Common myeloid progenitor, CD34-positive (primary cell): ENCODE measurements at regions not wholly inside any gene's neighbourhood (a gene's known extent, or its start where the extent isn't known, plus 50 kb on each side); places are given as distances from the start of the nearest gene placed in this dataset.

Experiments used
- CTCF ChIA-PET: fragments of 350-600 bp; sonication (Branson Sonifier 250); formaldehyde crosslinking; loops from one replicate; lab custom pipeline; 2021; ENCODE audit warnings: antibody characterized with exemption; lab: Charles Lee
- POLR2A ChIA-PET: fragments of 350-600 bp; sonication (Branson Sonifier 250); formaldehyde crosslinking; loops from one replicate; lab custom pipeline; 2021; ENCODE audit warnings: antibody characterized with exemption; lab: Charles Lee
- DNase-seq, 3 donors: peaks; one replicate each; pipeline versions ENCODE4 v3.0.0 to v3.0.0-alpha.2; 2013
- H3K27ac ChIP-seq, 2 experiments: 1 replicate in 1 of 2; 2 replicates in 1 of 2; pipeline ENCODE4 v1.7.0; 2013; ENCODE audit warnings: inconsistent platforms in 2 of 2, low read length in 2 of 2, mild to moderate bottlenecking in 2 of 2, low read depth in 1 of 2, moderate library complexity in 1 of 2; ENCODE audit not compliant: severe bottlenecking in 2 of 2, insufficient read depth in 1 of 2, poor library complexity in 1 of 2
- H3K27me3 ChIP-seq, 5 experiments: replicated peaks in 2 of 5; 1 replicate in 3 of 5; 2 replicates in 2 of 5; pipeline versions ENCODE4 v1.6.1 to v1.7.0; 2013; ENCODE audit warnings: low read length in 4 of 5, mild to moderate bottlenecking in 2 of 5, moderate library complexity in 2 of 5, inconsistent platforms in 1 of 5; ENCODE audit not compliant: insufficient read depth in 5 of 5, control insufficient read depth in 4 of 5
- H3K36me3 ChIP-seq, 4 experiments: 1 replicate in 2 of 4; 2 replicates in 2 of 4; pipeline versions ENCODE4 v1.6.1 to v1.7.0; 2013; ENCODE audit warnings: low read length in 3 of 4, control low read depth in 1 of 4, mild to moderate bottlenecking in 1 of 4; ENCODE audit not compliant: control insufficient read depth in 4 of 4, insufficient read depth in 4 of 4
- H3K4me1 ChIP-seq, 4 experiments: 1 replicate in 3 of 4; 2 replicates in 1 of 4; pipeline versions ENCODE4 v1.6.1 to v1.7.1; 2013; ENCODE audit warnings: low read length in 3 of 4, mild to moderate bottlenecking in 3 of 4, control low read depth in 1 of 4, inconsistent platforms in 1 of 4, moderate library complexity in 1 of 4; ENCODE audit not compliant: control insufficient read depth in 4 of 4, insufficient read depth in 4 of 4; ENCODE audit errors: control extremely low read depth in 1 of 4
- H3K4me3 ChIP-seq, 7 experiments: 1 replicate in 4 of 7; 2 replicates in 3 of 7; pipeline versions ENCODE4 v1.5.1 to v1.7.0; 2013; ENCODE audit warnings: mild to moderate bottlenecking in 7 of 7, low read length in 6 of 7, moderate library complexity in 6 of 7, inconsistent platforms in 2 of 7, low read depth in 2 of 7, control low read depth in 1 of 7; ENCODE audit not compliant: insufficient read depth in 4 of 7, control insufficient read depth in 1 of 7; ENCODE audit errors: extremely low read depth in 1 of 7
- H3K9me3 ChIP-seq, 5 experiments: 1 replicate in 4 of 5; 2 replicates in 1 of 5; pipeline versions ENCODE4 v1.6.1 to v1.7.1; 2013; ENCODE audit warnings: low read length in 4 of 5, mild to moderate bottlenecking in 2 of 5, inconsistent platforms in 1 of 5, low read depth in 1 of 5, moderate library complexity in 1 of 5; ENCODE audit not compliant: control insufficient read depth in 4 of 5, insufficient read depth in 2 of 5; ENCODE audit errors: control extremely low read depth in 1 of 5
- WGBS: methylation state at CpG from one replicate; pipeline ENCODE4 v1.1.5; 2013; ENCODE audit not compliant: insufficient coverage; 5-methylcytosine and 5-hydroxymethylcytosine counted together

DNA sequence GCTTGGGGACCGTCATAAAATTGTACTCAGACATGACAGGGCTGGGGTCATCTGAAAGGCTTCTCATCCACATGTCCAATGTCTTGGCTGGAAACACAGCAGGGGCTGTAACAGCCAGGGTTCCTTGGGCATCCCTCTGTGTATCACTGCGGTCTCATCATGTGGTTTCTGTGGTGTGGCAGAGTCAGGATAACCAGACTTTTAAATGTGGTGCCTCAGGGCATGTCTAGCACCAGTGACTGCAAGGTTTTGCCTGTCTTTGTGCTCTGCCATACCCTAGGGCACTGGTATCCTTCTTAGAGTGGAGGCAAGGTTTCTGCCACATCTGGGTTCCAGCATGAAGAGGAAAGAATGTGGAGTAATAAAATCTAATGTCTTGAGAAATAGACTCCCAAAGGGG is 124.2 kb downstream of the PLEKHG1 start:
- 92% methylated on average over 2 of the region's 2 CpGs for WGBS
- no peaks in the 10 kb centered on the region for H3K9me3 ChIP-seq
- H3K4me1 ChIP-seq, result peaks cover 0 to 8% (median 0%) of the 10 kb centered on the region in 4 experiments
- H3K36me3 ChIP-seq, result no peaks in the 10 kb centered on the region
- H3K27me3 ChIP-seq, result no peaks in the 10 kb centered on the region
- H3K4me3 ChIP-seq, result no peak overlapping the region
- ChIA-PET POLR2A (no interaction called here), CTCF (interaction anchor here (0.9 kb wide), 1 partner anchor 26 kb away, joined by 3 read pairs; no protein-coding TSS in a partner anchor)
- DNase-seq, result no peak
- no peak overlapping the region for H3K27ac ChIP-seq

- H3K27me3 ChIP-seq, result no peaks in the 10 kb centered on the region
- H3K36me3 ChIP-seq, result no peaks in the 10 kb centered on the region
- no peak overlapping the region for H3K4me3 ChIP-seq
- ChIA-PET POLR2A (no interaction called here), CTCF (interaction anchor here (1.0 to 1.8 kb wide), 2 partner anchors 13 to 16 kb away, joined by 4 to 5 read pairs; no protein-coding TSS in a partner anchor)
- peaks cover 0 to 3% (median 0%) of the 10 kb centered on the region in 4 experiments for H3K4me1 ChIP-seq
- no peak overlapping the region for H3K27ac ChIP-seq
- H3K9me3 ChIP-seq, result no peaks in the 10 kb centered on the region
- no peak for DNase-seq
- no CpG with 5 or more reads among the region's 1 CpG for WGBS
Measured at GRCh38 chr6:150725795-150726194, 126.1 kb downstream of the PLEKHG1 start.

DNA sequence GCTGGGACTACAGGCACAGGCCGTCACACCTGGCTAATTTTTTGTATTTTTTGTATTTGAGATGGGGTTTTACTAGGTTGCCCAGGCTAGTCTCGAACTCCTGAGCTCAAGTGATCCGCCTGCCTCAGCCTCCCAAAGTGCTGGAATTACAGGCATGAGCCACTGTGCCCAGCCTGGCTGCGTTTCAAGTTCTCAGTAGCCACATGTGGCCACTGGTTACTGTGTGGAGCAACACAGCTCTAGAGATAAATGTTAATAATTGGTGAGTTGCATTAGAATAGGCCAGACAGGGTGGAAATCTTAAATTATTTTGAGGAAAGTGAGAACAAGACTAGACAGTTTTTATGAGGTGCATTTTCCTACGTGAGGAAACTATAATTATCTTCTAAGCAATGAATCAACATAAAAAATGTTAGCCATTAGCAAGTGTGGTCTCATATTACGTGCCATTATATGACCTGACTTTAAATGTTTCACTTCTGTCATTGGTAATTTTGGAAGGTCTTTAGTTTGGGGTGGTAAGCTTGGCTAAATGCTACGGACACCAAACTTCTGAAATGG is 129.6 kb downstream of the PLEKHG1 start:
- no peaks in the 10 kb centered on the region for H3K36me3 ChIP-seq
- WGBS, result 93% methylated on average over 3 of the region's 7 CpGs
- no peak overlapping the region for H3K27ac ChIP-seq
- CTCF ChIA-PET, result no interaction called here
- H3K4me1 ChIP-seq, result no peaks in the 10 kb centered on the region
- H3K9me3 ChIP-seq, result no peaks in the 10 kb centered on the region
- H3K27me3 ChIP-seq, result no peaks in the 10 kb centered on the region
- POLR2A ChIA-PET, result no interaction called here
- DNase-seq, result no peak
- H3K4me3 ChIP-seq, result no peak overlapping the region

DNA sequence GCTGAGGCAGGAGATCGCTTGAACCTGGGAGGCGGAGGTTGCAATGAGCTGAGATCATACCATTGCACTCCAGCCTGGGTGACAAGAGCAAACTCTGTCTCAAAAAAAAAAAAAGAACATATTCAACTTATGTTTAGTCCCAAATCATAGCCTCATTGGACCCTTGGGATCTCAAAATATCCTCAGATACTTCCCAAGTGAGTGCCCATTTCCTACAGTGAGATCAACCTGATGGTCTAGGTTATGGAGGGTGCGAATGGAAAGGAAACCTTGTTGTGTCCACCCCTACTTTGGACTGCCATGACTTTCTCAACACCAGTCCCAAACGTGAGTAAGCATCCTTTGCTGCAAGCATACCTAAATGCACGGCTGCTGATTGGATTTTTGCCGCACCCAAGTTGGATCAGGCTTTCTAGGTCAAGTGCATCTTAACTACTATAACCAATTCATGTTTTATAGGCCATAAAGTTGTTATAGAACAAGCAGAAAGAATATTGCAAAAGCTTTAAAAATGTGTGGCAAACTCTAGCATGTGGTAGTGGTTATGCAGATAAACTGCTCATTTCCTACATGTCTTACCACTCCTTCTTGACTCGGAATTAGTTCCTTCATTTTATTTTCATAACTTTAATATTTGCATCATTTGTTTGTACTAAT is 131.2 kb downstream of the PLEKHG1 start:
- ChIA-PET CTCF (interaction anchor here (1.4 kb wide), 1 partner anchor 11 kb away, joined by 5 read pairs; no protein-coding TSS in a partner anchor), POLR2A (no interaction called here)
- DNase-seq, result no peak
- Histone ChIP-seq H3K36me3 (no peaks in the 10 kb centered on the region), H3K4me3 (no peak overlapping the region), H3K4me1 (no peaks in the 10 kb centered on the region), H3K27me3 (no peaks in the 10 kb centered on the region), H3K9me3 (no peaks in the 10 kb centered on the region), H3K27ac (no peak overlapping the region)
- 100% methylated on average over 3 of the region's 7 CpGs for WGBS

DNA sequence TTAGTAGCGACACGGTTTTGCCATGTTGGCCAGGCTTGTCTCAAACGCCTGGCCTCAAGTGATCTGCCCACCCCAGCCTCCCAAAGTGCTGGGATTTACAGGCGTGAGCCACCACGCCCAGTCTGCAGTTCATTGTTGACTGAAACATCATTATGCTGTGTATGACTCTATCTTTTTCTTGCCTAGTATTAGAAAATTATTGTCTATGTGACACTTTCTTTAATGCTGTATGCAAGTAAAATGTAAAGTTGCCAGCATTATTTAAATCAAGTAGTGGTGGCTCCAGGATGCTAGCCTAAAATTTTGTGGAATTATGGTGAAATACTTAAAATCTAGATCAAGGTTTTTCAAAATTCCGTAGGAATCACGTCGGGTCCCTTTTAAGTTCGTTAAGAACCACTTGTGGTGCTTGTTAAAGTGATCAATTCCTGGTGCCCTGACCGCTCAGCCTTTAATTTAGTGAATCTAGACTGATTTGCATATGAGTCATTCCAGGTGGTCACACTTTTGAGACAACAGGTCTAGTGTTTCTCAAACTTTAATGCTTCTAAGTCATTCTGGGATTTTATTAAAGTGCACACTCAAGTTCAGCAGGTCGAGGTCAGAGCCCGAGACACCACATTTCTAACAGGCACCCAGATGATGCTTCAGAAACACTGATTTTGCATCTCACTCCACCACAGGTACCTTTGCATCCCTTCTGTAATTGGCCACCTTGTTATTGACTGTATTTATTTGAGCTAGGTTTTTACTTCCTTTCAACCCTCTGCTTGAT is 132.6 kb upstream of the MTHFD1L start:
- no peak for DNase-seq
- POLR2A ChIA-PET, result no interaction called here
- Histone ChIP-seq H3K4me3 (no peak overlapping the region), H3K27me3 (no peaks in the 10 kb centered on the region), H3K27ac (no peak overlapping the region), H3K9me3 (no peaks in the 10 kb centered on the region), H3K4me1 (no peaks in the 10 kb centered on the region), H3K36me3 (no peaks in the 10 kb centered on the region)
- CTCF ChIA-PET, result no interaction called here
- WGBS, result 95% methylated on average over 11 of the region's 12 CpGs

DNA sequence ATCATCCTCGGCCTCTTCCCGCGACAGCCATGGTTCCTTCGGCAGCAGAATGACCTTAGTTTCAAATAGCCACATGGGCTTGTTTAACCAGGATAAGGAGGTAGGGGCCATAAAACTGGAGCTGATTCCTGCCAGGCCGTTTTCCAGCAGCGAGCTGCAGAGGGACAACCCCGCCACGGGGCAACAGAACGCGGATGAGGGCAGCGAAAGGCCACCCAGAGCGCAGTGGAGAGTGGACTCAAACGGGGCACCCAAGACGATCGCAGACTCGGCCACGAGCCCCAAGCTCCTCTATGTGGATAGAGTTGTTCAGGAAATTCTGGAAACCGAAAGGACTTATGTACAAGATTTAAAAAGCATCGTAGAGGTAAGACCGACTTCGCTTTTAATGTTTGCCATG is 131.8 kb upstream of the MTHFD1L start:
- CTCF ChIA-PET, result interaction anchor here (1.3 to 1.6 kb wide), 2 partner anchors 9 to 316 kb away, joined by 4 to 6 read pairs; no protein-coding TSS in a partner anchor
- no peaks in the 10 kb centered on the region for H3K27me3 ChIP-seq
- no peaks in the 10 kb centered on the region for H3K9me3 ChIP-seq
- H3K27ac ChIP-seq, result no peak overlapping the region
- 97% methylated on average over 21 of the region's 21 CpGs for WGBS
- DNase-seq, result no peak
- POLR2A ChIA-PET, result no interaction called here
- no peaks in the 10 kb centered on the region for H3K4me1 ChIP-seq
- H3K36me3 ChIP-seq, result no peaks in the 10 kb centered on the region
- no peak overlapping the region for H3K4me3 ChIP-seq

DNA sequence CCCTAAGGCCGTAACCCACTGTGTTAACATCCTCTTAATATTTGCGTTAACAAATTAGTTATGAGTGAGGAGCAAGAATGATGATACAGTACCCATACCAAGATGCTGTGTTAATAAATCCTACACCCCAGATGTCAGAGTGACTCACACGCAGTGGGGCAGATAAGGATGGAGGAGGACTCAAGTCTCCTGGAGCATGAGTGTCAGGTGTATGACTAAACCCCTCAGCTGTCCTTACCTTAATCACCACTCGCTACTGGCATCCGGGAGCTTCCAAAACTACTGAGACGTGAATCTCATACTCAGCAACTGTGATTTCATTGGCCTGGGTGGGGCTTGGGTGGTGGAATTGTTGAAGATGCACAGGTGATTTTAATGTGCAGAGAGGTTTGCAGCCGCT is 131.3 kb upstream of the MTHFD1L start:
- Histone ChIP-seq H3K27ac (no peak overlapping the region), H3K4me3 (no peak overlapping the region)
- WGBS, result 100% methylated on average over 5 of the region's 7 CpGs

More for the DNA sequence above, 131.3 kb upstream of the MTHFD1L start:
- no peaks in the 10 kb centered on the region for H3K9me3 ChIP-seq
- CTCF ChIA-PET, result interaction anchor here (0.6 to 1.6 kb wide), 4 partner anchors 10 to 590 kb away, joined by 3 to 6 read pairs (median 4); no protein-coding TSS in a partner anchor
- DNase-seq, result no peak
- POLR2A ChIA-PET, result no interaction called here
- no peaks in the 10 kb centered on the region for H3K27me3 ChIP-seq
- H3K36me3 ChIP-seq, result no peaks in the 10 kb centered on the region
- no peaks in the 10 kb centered on the region for H3K4me1 ChIP-seq
